Nephron (organoid): ENCODE measurements at regions not wholly inside any gene's neighbourhood (a gene's known extent, or its start where the extent isn't known, plus 50 kb on each side); places are given as distances from the start of the nearest gene placed in this dataset.
"Not testable (repeated sequence)": the region's sequence is repeated elsewhere in the genome, so short reads cannot be mapped to it uniquely, and the experiment has no call there.

Experiments
- H3K27ac Mint-ChIP-seq, 3 experiments: 2 replicates each; pipeline ENCODE4 v1.8.0; 2020; ENCODE audit warnings: mixed read lengths in 3 of 3, mild to moderate bottlenecking in 2 of 3, moderate library complexity in 1 of 3
- H3K27me3 Mint-ChIP-seq: 2 replicates; pipeline ENCODE4 v1.8.0; 2021; ENCODE audit warnings: low read depth, mild to moderate bottlenecking, moderate library complexity, mixed read lengths
- H3K36me3 Mint-ChIP-seq: 2 replicates; pipeline ENCODE4 v1.8.0; 2020; ENCODE audit warnings: low read depth, mixed read lengths
- H3K4me1 Mint-ChIP-seq: 2 replicates; pipeline ENCODE4 v1.8.0; 2020; ENCODE audit warnings: mixed read lengths
- H3K4me3 Mint-ChIP-seq, 3 experiments: 2 replicates each; pipeline ENCODE4 v1.8.0; 2020; ENCODE audit warnings: mild to moderate bottlenecking in 3 of 3, mixed read lengths in 3 of 3, moderate library complexity in 2 of 3
- H3K9me3 Mint-ChIP-seq: 2 replicates; pipeline ENCODE4 v1.8.0; 2020; ENCODE audit warnings: mixed read lengths
- CTCF ChIP-seq, 3 experiments: fragments of 200-600 bp; sonication (generic); IDR thresholded peaks; one replicate each; pipeline ENCODE4 v1.5.0; 2021; ENCODE audit warnings: antibody characterized with exemption in 3 of 3; ENCODE audit not compliant: unreplicated experiment in 3 of 3

- Mint-ChIP-seq H3K36me3 (no peaks in the 10 kb centered on the region), H3K27ac (no peak overlapping the region), H3K4me1 (peaks cover 10% of the 10 kb centered on the region), H3K4me3 (no peak overlapping the region), H3K9me3 (peaks cover 5% of the 10 kb centered on the region), H3K27me3 (no peaks in the 10 kb centered on the region)
- TF ChIP-seq CTCF (IDR thresholded peaks at IDR 0.05; ENCODE audit: unreplicated experiment in 3 of 3): no peak
Observed at GRCh38 chr2:219864154-219864553, 236.7 kb downstream of the SLC4A3 start.

GRCh38 chr2:219868635-219869034 is 241.2 kb downstream of the SLC4A3 start:
- H3K36me3 Mint-ChIP-seq: no peaks in the 10 kb centered on the region
- peaks cover 5% of the 10 kb centered on the region for H3K9me3 Mint-ChIP-seq
- H3K27ac Mint-ChIP-seq: no peak overlapping the region
- H3K4me3 Mint-ChIP-seq: no peak overlapping the region
- no peak for TF ChIP-seq CTCF (IDR thresholded peaks at IDR 0.05; ENCODE audit: unreplicated experiment in 3 of 3)
- peaks cover 18% of the 10 kb centered on the region for H3K4me1 Mint-ChIP-seq
- H3K27me3 Mint-ChIP-seq: no peaks in the 10 kb centered on the region

- no peak for TF ChIP-seq CTCF (IDR thresholded peaks at IDR 0.05; ENCODE audit: unreplicated experiment in 3 of 3)
- no peaks in the 10 kb centered on the region for H3K36me3 Mint-ChIP-seq
Observed at GRCh38 chr2:219870041-219870440, 242.6 kb downstream of the SLC4A3 start.

GRCh38 chr2:219871351-219871750 is 243.9 kb downstream of the SLC4A3 start:
- H3K4me3 Mint-ChIP-seq: no peak overlapping the region
- no peaks in the 10 kb centered on the region for H3K36me3 Mint-ChIP-seq
- H3K4me1 Mint-ChIP-seq: peaks cover 12% of the 10 kb centered on the region
- H3K27me3 Mint-ChIP-seq: no peaks in the 10 kb centered on the region
- no peak for TF ChIP-seq CTCF (IDR thresholded peaks at IDR 0.05; ENCODE audit: unreplicated experiment in 3 of 3)
- H3K9me3 Mint-ChIP-seq: peaks cover 3% of the 10 kb centered on the region
- H3K27ac Mint-ChIP-seq: peak overlapping the region in 1 of 3 experiments; percentile 48

More at GRCh38 chr2:219870041-219870440, 242.6 kb downstream of the SLC4A3 start:
- no peaks in the 10 kb centered on the region for H3K27me3 Mint-ChIP-seq
- H3K27ac Mint-ChIP-seq: peak overlapping the region in 2 of 3 experiments; percentile 17 to 64
- no peak overlapping the region for H3K4me3 Mint-ChIP-seq
- H3K9me3 Mint-ChIP-seq: peaks cover 5% of the 10 kb centered on the region
- H3K4me1 Mint-ChIP-seq: peaks cover 12% of the 10 kb centered on the region

GRCh38 chr2:219875036-219875435 is 247.6 kb downstream of the SLC4A3 start:
- Mint-ChIP-seq H3K27me3 (peaks cover 4% of the 10 kb centered on the region), H3K27ac (no peak overlapping the region), H3K4me3 (no peak overlapping the region), H3K36me3 (no peaks in the 10 kb centered on the region), H3K4me1 (peaks cover 10% of the 10 kb centered on the region), H3K9me3 (no peaks in the 10 kb centered on the region)
- TF ChIP-seq CTCF (IDR thresholded peaks at IDR 0.05; ENCODE audit: unreplicated experiment in 3 of 3): no peak

GRCh38 chr2:219875986-219876385 is 248.6 kb downstream of the SLC4A3 start:
- not testable (repeated sequence) for H3K27ac Mint-ChIP-seq, H3K36me3 Mint-ChIP-seq, H3K4me3 Mint-ChIP-seq, H3K9me3 Mint-ChIP-seq, H3K27me3 Mint-ChIP-seq, H3K4me1 Mint-ChIP-seq
